Naive thymus-derived CD8-positive, alpha-beta T cell (primary cell): ENCODE measurements at regions not wholly inside any gene's neighbourhood (a gene's known extent, or its start where the extent isn't known, plus 50 kb on each side); places are given as distances from the start of the nearest gene placed in this dataset.
"Not testable (repeated sequence)": the region's sequence is repeated elsewhere in the genome, so short reads cannot be mapped to it uniquely, and the experiment has no call there.

Experiments used
- ATAC-seq, 2 donors: fragments of 150-1000 bp; cut with Tn5 transposase in 1 of 2; sonication (Bioruptor Pico), chemical (Tn5 transposase) in 1 of 2; 1 replicate in 1 of 2; 2 replicates in 1 of 2; pipeline ENCODE4 v1.10.0; 2021; ENCODE audit warnings: mild to moderate bottlenecking in 2 of 2, moderate library complexity in 2 of 2
- POLR2A ChIA-PET: fragments of 350-600 bp; sonication (Branson Sonifier 250); formaldehyde crosslinking; loops from one replicate; lab custom pipeline; 2021; ENCODE audit warnings: antibody characterized with exemption; lab: Charles Lee
- DNase-seq, 10 donors: peaks; one replicate each; pipeline versions ENCODE4 v3.0.0 to v3.0.0-alpha.2; 2020 to 2022
- H3K27ac Mint-ChIP-seq, 10 donors: one replicate each; pipeline ENCODE4 v1.8.0; 2020 to 2022; ENCODE audit warnings: mild to moderate bottlenecking in 10 of 10, mixed read lengths in 10 of 10, moderate library complexity in 4 of 10, inconsistent platforms in 1 of 10
- H3K27me3 Mint-ChIP-seq, 5 donors: one replicate each; pipeline ENCODE4 v1.8.0; 2021 to 2022; ENCODE audit warnings: mixed read lengths in 5 of 5
- H3K36me3 Mint-ChIP-seq, 3 donors: one replicate each; pipeline ENCODE4 v1.8.0; 2020 to 2022; ENCODE audit warnings: mixed read lengths in 3 of 3, mild to moderate bottlenecking in 2 of 3, inconsistent platforms in 1 of 3
- H3K4me1 Mint-ChIP-seq, 4 donors: one replicate each; pipeline ENCODE4 v1.8.0; 2021 to 2022; ENCODE audit warnings: mixed read lengths in 4 of 4
- H3K4me3 Mint-ChIP-seq, 10 donors: one replicate each; pipeline ENCODE4 v1.8.0; 2020 to 2022; ENCODE audit warnings: mild to moderate bottlenecking in 10 of 10, mixed read lengths in 10 of 10, moderate library complexity in 6 of 10, inconsistent platforms in 1 of 10
- H3K9me3 Mint-ChIP-seq, 9 donors: one replicate each; pipeline ENCODE4 v1.8.0; 2020 to 2022; ENCODE audit warnings: mixed read lengths in 9 of 9, mild to moderate bottlenecking in 3 of 9, inconsistent platforms in 1 of 9, moderate library complexity in 1 of 9

DNA sequence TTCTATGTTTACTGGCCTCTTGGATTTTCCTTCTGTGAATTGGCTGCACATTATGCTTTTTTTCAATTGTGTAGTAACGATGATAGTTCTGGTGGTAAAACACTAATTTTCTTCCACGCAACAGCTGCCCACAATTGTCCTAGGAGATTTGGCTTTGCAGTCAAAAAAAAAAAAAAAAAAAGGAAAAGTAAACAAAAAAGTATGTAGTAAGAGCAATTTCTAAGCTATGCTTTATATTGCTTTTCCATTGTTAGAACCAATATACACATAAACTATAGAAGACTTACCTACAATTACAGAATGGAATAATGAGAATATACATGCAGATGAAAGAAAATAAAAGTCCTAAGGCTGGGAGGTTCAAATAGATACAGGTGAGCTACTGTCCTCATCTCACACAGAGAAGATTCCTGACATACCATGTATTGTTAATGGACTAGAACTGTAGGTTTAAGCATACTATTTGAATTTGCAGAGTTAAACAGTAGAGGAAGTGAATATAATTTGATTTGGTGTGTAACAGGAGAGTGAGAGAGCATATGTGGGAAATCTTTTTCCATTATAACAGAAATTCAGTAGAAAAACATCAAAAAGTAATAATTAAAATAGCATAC, 976.2 kb downstream of the RAB28 start:
- POLR2A ChIA-PET: no interaction called here
- Mint-ChIP-seq H3K27ac (no peak overlapping the region), H3K36me3 (peaks cover 0 to 5% (median 0%) of the 10 kb centered on the region in 3 donors), H3K9me3 (peaks cover 0 to 15% (median 10%) of the 10 kb centered on the region in 9 donors), H3K4me3 (no peak overlapping the region), H3K27me3 (no peaks in the 10 kb centered on the region), H3K4me1 (no peaks in the 10 kb centered on the region)
- DNase-seq (no peak), ATAC-seq (no peak)

DNA sequence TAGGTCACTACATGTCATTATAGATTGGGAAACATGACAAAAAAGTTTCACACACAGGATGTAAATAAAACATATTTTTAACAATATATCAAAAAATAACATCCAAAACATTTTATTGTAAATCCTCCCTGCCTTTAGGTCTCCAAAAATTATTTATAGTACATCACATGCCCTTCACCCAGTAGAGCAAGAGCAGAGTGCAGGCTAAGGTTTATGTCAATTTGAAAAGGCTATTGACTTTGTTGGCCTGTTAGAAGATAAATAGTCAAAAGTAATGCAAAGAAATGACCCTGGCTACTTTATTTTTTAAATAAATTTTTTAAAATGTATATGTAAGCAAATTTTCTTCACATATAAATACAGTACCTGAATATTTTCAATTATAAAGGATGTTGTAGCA, 983.7 kb downstream of the RAB28 start:
- H3K4me1 Mint-ChIP-seq: no peaks in the 10 kb centered on the region
- no peaks in the 10 kb centered on the region for H3K36me3 Mint-ChIP-seq
- H3K27ac Mint-ChIP-seq: no peak overlapping the region
- no peak overlapping the region for H3K4me3 Mint-ChIP-seq
- no peaks in the 10 kb centered on the region for H3K27me3 Mint-ChIP-seq
- H3K9me3 Mint-ChIP-seq: peaks cover 0 to 18% (median 5%) of the 10 kb centered on the region in 9 donors
- DNase-seq: no peak
- POLR2A ChIA-PET: no interaction called here
- ATAC-seq: no peak

DNA sequence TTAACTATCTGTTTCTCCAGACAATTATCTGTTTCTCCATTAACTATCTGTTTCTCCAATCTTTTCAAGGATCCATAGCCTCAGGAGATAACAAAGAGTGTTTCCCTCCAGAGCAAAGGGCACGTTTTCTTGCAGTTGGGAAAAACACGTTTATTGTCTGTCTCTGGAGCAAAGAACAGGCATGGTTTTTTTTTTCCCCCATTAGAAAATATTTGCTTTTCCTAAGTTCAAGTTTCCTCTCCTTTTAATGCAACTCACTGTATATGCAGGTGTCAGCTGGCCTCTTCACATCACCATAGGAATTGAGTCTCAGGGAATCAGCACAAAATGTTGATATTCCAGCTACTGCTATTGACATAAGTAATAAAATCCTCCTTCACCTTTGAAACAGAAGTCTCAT, 984.4 kb downstream of the RAB28 start:
- POLR2A ChIA-PET: no interaction called here
- Mint-ChIP-seq H3K9me3 (peaks cover 0 to 18% (median 3%) of the 10 kb centered on the region in 9 donors), H3K27me3 (no peaks in the 10 kb centered on the region), H3K27ac (no peak overlapping the region), H3K4me1 (no peaks in the 10 kb centered on the region), H3K4me3 (no peak overlapping the region), H3K36me3 (no peaks in the 10 kb centered on the region)
- no peak for DNase-seq
- ATAC-seq: no peak

DNA sequence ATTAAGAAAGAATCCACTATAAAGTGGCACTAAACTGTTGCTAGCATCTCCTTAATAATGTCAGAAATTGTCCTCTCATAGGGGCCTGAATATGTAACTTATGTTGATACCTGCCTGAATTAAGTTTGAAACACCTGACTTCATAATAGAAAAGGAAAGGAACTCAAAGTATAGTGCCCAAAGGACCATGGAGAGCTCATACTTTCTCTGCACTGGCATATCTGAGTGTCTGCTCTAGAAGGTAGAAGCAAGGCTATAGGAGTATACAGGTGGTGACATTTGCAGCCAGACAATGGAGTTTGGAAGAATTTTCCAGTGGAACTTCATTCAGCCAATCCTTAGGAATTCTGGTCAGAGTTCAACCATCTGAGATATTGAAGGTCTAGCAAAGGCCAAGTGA, 988.9 kb downstream of the RAB28 start:
- ATAC-seq (no peak), DNase-seq (no peak)
- Mint-ChIP-seq H3K9me3 (peaks cover 0 to 17% (median 2%) of the 10 kb centered on the region in 9 donors), H3K4me3 (no peak overlapping the region), H3K4me1 (no peaks in the 10 kb centered on the region), H3K27me3 (peaks cover 0 to 2% (median 0%) of the 10 kb centered on the region in 5 donors), H3K36me3 (peaks cover 0 to 2% (median 0%) of the 10 kb centered on the region in 3 donors), H3K27ac (no peak overlapping the region)
- POLR2A ChIA-PET: no interaction called here

DNA sequence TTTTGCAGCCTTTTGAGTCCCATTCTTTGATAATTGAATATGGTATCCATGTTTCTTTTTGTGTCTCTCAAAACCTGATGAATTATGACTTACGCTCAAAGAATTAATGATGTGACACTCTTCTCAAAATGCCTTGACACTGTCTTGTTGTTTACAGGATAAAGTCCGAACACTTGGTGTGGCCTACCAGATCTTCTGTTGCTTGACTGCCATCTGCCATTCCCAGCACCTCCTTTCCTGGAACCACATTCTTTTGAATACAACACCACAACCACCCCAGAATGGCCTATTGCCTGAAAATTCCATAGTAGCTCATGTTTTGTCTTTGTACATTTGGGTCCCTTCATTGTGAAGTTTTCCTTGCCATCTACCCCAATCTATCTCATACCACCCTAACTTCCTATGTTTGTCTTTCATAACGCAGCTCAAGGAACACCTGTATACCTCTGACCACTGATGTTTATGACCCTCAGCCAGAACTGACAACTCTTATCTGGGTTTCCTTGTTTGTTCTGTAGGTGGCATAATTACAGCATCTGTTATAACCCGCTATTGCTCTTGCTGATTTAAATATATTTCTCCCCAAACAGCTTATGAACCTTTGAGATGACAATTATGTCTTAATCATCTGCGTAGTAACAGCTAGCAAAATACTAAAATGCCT, 991.3 kb downstream of the RAB28 start:
- no peak for ATAC-seq
- H3K4me1 Mint-ChIP-seq: no peaks in the 10 kb centered on the region
- no peak overlapping the region for H3K4me3 Mint-ChIP-seq
- POLR2A ChIA-PET: no interaction called here
- DNase-seq: no peak
- peaks cover 0 to 8% (median 0%) of the 10 kb centered on the region in 3 donors for H3K36me3 Mint-ChIP-seq
- H3K9me3 Mint-ChIP-seq: peaks cover 0 to 25% (median 7%) of the 10 kb centered on the region in 9 donors
- H3K27ac Mint-ChIP-seq: no peak overlapping the region
- peaks cover 0 to 3% (median 0%) of the 10 kb centered on the region in 5 donors for H3K27me3 Mint-ChIP-seq

DNA sequence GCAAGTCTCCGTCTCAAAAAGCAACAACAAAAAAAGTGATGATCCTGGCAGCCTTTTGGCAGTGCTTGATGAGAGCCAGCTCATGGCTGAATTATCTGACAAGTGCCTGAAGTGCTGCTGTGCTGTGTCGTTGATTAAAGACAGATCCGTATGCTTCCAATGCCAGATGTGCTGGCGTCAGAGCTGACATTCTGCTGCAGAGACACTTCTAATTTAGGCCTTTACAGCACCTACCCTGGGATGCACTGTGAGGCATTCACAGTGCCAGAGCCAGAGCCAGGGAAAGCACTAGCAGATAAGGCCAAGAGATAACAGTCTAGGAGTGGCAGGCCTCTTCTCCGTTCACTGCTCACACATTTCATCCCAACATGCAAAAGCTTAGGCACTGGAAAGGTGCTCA, 995.5 kb downstream of the RAB28 start:
- Mint-ChIP-seq H3K4me1 (no peaks in the 10 kb centered on the region), H3K9me3 (peaks cover 4 to 25% (median 9%) of the 10 kb centered on the region in 9 donors), H3K27me3 (peaks cover 0 to 3% (median 0%) of the 10 kb centered on the region in 5 donors), H3K36me3 (peaks cover 0 to 8% (median 0%) of the 10 kb centered on the region in 3 donors), H3K27ac (no peak overlapping the region), H3K4me3 (no peak overlapping the region)
- DNase-seq (no peak), ATAC-seq (no peak)
- POLR2A ChIA-PET: no interaction called here

DNA sequence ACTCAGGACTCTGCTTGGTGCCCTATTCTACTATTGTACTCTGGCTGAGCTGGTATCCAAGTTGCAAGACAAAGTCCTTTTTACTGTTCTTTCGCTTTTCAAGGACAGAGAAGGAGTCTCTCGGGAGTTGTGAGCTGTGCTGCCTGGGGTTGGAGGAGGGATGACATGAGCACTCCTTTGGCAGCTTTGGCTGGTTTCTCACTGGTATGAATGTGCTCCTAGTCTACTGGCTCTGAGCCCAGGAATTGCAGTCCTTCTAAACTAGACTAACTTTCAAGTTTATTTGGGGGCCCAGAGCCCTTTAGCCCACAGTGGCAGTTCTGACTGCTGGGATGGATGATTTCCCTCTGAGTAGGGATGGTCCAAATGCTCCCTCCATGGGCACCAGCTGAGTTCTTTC, 997.1 kb downstream of the RAB28 start:
- H3K36me3 Mint-ChIP-seq: peaks cover 0 to 8% (median 0%) of the 10 kb centered on the region in 3 donors
- peaks cover 3 to 26% (median 13%) of the 10 kb centered on the region in 9 donors for H3K9me3 Mint-ChIP-seq
- DNase-seq: no peak
- ATAC-seq: no peak
- H3K4me1 Mint-ChIP-seq: no peaks in the 10 kb centered on the region
- H3K4me3 Mint-ChIP-seq: no peak overlapping the region
- H3K27me3 Mint-ChIP-seq: peaks cover 0 to 3% (median 0%) of the 10 kb centered on the region in 5 donors
- H3K27ac Mint-ChIP-seq: no peak overlapping the region
- POLR2A ChIA-PET: no interaction called here

DNA sequence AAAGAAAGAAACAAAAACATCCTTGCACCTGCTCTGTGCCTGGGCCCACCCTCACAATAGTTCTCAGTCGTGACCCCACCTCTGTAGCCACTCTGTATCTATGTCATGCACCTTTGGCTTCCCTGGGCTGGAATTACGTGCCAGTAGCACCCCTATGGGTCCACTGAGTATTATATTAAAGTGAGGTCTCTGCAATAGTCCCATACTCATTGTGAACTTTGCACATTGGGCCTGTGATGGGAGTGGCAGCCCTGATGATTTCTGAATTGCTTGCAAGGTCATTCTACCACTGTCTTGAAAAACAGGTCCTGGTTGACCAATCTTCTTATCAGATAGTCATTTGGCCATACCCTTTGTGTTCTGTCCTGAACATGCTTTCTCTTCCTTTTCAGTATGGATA, 1012.1 kb downstream of the RAB28 start:
- ATAC-seq: no peak
- no peaks in the 10 kb centered on the region for H3K36me3 Mint-ChIP-seq
- H3K27ac Mint-ChIP-seq: no peak overlapping the region
- peaks cover 0 to 24% (median 9%) of the 10 kb centered on the region in 9 donors for H3K9me3 Mint-ChIP-seq
- no peak overlapping the region for H3K4me3 Mint-ChIP-seq
- POLR2A ChIA-PET: no interaction called here
- no peaks in the 10 kb centered on the region for H3K4me1 Mint-ChIP-seq
- DNase-seq: no peak
- no peaks in the 10 kb centered on the region for H3K27me3 Mint-ChIP-seq

DNA sequence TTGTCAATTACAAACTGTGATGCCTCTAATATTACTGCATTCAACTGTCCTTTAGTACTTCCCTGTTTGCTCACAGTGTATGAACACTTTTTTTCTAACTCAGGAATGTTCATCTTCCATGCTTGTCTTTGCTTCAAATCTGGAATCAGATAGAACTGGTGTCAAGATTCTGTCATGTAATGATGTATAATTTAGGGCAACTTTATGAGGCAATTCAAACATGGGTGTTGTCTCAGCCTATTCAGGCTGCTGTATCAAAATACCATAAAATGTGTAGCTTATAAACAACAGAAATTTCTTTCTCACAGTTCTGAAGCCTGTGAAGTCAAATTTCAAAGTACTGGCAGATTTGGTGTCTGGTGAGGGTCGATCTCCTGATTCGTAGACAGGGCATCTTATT, 1012.9 kb downstream of the RAB28 start:
- no peak overlapping the region for H3K4me3 Mint-ChIP-seq
- H3K9me3 Mint-ChIP-seq: peaks cover 0 to 24% (median 8%) of the 10 kb centered on the region in 9 donors
- no peaks in the 10 kb centered on the region for H3K36me3 Mint-ChIP-seq
- DNase-seq (no peak), ATAC-seq (no peak)
- no peak overlapping the region for H3K27ac Mint-ChIP-seq
- no peaks in the 10 kb centered on the region for H3K4me1 Mint-ChIP-seq
- no peaks in the 10 kb centered on the region for H3K27me3 Mint-ChIP-seq
- POLR2A ChIA-PET: no interaction called here

DNA sequence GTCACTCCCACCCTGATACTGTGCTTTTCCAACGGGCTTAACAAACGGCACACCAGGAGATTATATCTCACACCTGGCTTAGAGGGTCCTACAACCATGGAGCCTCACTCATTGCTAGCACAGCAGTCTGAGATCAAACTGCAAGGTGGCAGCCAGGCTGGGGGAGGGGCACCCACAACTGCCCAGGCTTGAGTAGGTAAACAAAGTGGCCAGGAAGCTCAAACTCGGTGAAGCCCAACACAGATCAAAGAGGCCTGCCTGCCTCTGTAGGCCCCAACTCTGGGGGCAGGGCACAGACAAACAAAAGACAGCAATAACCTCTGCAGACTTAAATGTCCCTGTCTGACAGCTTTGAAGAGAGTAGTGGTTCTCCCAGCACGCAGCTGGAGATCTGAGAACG, 1022.6 kb downstream of the RAB28 start:
- not testable (repeated sequence) for H3K27ac Mint-ChIP-seq

DNA sequence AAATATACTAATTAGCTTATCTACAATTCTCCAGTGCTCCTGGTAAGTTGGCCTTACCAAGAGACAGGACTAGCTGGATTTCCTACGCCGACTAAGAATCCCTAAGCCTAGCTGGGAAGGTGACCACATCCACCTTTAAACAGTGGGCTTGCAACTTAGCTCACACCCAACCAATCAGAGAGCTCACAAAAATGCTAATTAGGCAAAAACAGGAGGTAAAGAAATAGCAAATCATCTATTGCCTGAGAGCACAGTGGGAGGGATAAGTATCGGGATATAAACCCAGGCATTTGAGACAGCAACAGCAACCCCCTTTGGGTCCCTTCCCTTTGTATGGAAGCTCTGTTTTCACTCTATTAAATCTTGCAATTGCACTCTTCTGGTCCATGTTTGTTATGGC, 1025.0 kb downstream of the RAB28 start:
- H3K36me3 Mint-ChIP-seq: no peaks in the 10 kb centered on the region
- H3K27me3 Mint-ChIP-seq: no peaks in the 10 kb centered on the region
- POLR2A ChIA-PET: no interaction called here
- no peak overlapping the region for H3K27ac Mint-ChIP-seq
- no peaks in the 10 kb centered on the region for H3K4me1 Mint-ChIP-seq
- ATAC-seq (no peak), DNase-seq (no peak)
- no peak overlapping the region for H3K4me3 Mint-ChIP-seq
- peaks cover 0 to 44% (median 11%) of the 10 kb centered on the region in 9 donors for H3K9me3 Mint-ChIP-seq

More for the DNA sequence above, 1022.6 kb downstream of the RAB28 start:
- DNase-seq, H3K36me3 Mint-ChIP-seq, H3K4me1 Mint-ChIP-seq, POLR2A ChIA-PET, ATAC-seq, H3K27me3 Mint-ChIP-seq, H3K4me3 Mint-ChIP-seq: not testable (repeated sequence)
- H3K9me3 Mint-ChIP-seq: peaks cover 0 to 51% (median 12%) of the 10 kb centered on the region in 9 donors

DNA sequence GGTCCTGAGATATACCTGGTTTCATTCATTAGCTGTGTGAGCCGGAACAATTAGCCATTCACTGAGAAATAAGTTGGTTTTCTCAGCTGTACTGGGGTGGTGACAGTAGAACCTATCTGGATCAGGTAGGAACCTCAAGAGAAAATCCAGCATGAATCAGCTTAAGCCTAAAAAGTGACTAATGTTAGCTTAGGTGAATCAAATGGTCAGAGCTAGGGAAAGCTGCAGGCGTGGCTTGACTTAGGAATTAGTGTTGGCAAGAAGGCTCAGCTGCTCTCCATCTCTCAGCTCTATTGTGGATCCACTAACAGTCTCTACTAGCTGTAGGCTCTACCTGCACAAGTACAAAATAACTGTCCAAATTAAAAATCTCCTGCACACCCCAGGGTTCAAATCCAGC, 1025.5 kb downstream of the RAB28 start:
- H3K36me3 Mint-ChIP-seq: no peaks in the 10 kb centered on the region
- H3K27me3 Mint-ChIP-seq: no peaks in the 10 kb centered on the region
- ATAC-seq: no peak
- no peak overlapping the region for H3K4me3 Mint-ChIP-seq
- H3K4me1 Mint-ChIP-seq: no peaks in the 10 kb centered on the region
- POLR2A ChIA-PET: no interaction called here
- DNase-seq: no peak
- no peak overlapping the region for H3K27ac Mint-ChIP-seq
- peaks cover 0 to 39% (median 11%) of the 10 kb centered on the region in 9 donors for H3K9me3 Mint-ChIP-seq

DNA sequence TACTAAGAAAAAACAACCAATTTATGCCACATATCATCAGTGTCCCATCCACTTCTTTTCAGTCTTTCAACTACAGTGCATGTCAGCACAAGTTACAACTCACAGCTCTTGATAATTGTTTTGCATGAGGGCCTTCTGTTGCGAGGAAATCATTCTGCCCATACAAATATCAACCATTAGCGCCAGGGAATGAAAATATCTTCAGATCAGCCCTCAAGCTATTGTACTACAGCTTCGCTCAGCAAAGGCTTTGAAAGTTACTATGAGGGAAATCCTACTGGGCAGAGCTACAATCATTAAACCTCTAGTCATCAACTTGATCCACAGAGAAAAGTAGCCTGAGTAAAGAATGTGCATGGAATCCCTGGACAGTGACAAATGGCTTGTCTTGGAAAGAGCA, 1023.6 kb upstream of the HS3ST1 start:
- POLR2A ChIA-PET: no interaction called here
- DNase-seq (no peak), ATAC-seq (no peak)
- Mint-ChIP-seq H3K27ac (no peak overlapping the region), H3K4me3 (no peak overlapping the region), H3K4me1 (no peaks in the 10 kb centered on the region), H3K27me3 (no peaks in the 10 kb centered on the region), H3K36me3 (peaks cover 0 to 9% (median 0%) of the 10 kb centered on the region in 3 donors), H3K9me3 (peaks cover 7 to 29% (median 18%) of the 10 kb centered on the region in 9 donors)
